Epithelial cell of prostate (primary cell): ENCODE measurements at regions not wholly inside any gene's neighbourhood (a gene's known extent, or its start where the extent isn't known, plus 50 kb on each side); places are given as distances from the start of the nearest gene placed in this dataset.
"Not testable (repeated sequence)": the region's sequence is repeated elsewhere in the genome, so short reads cannot be mapped to it uniquely, and the experiment has no call there.

Experiments
- DNase-seq: peaks from one replicate; pipeline ENCODE4 v3.0.0-alpha.2; 2011; ENCODE audit warnings: low read depth, low spot score
- H3K27ac ChIP-seq: fragments of 450-650 bp; 2 replicates; pipeline ENCODE4 v1.5.1; 2017; ENCODE audit warnings: mild to moderate bottlenecking

DNA sequence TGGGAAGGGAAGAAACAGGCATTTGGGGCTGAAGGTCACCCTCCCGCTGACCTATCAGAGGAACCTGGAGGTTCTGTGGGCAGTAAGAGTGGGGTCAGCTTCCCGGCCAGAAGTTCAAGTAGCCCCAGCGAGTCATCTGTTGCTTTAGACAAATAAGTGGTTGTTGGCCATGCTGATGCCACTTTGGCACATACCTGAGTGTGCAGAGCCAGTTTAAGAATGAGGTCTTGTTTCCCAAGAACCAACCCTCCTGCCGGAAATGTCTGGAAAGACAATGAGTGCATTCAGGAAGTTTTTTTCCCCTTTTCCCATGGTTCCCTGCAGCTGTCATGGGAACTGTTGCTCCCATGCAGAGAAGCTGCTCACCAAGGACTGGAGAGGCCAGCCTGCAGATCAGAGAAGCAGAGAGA is 166.7 kb downstream of the ZNF621 start:
- no peak for DNase-seq
- no peak overlapping the region for H3K27ac ChIP-seq

DNA sequence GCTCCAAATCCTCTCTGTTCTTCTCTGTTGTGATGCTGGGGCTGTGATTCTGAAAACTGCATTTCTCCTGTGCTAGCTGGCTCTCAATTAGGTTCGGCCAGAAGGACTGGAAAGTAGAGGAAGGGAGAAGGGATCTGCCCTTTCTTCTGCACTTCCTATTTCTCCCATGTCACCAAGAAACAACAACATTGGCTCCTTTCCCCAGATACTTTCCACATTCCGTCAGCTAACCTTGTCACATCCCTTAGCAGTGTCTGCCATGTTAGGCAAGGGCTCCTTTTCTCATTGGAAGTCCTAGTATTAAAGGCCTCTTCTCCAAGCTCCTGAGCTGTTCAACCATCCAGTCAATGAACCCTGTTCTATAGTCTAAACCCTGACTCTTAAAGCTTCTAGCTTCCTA is 171.1 kb downstream of the ZNF621 start:
- no peak for DNase-seq
- H3K27ac ChIP-seq = no peak overlapping the region

DNA sequence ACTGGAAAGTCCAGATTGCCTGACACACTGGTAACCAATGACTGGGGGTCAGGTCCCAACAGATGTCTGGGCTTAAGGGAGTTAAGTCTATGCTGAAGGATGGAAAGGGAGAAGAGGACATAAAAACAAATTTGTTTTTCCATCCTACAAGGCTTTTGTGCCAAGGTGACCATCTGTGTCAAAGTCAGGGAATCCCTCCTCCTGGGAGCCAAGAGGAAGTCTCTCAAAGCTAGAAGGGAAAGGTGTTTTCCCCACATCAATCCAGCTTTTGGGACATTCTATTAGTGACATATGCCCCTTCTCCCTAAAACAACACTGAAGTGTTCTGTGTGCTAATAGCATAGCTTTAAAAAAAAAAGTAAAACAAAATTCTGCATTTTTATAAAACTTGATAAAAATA is 173.9 kb downstream of the ZNF621 start:
- DNase-seq = not testable (repeated sequence)

DNA sequence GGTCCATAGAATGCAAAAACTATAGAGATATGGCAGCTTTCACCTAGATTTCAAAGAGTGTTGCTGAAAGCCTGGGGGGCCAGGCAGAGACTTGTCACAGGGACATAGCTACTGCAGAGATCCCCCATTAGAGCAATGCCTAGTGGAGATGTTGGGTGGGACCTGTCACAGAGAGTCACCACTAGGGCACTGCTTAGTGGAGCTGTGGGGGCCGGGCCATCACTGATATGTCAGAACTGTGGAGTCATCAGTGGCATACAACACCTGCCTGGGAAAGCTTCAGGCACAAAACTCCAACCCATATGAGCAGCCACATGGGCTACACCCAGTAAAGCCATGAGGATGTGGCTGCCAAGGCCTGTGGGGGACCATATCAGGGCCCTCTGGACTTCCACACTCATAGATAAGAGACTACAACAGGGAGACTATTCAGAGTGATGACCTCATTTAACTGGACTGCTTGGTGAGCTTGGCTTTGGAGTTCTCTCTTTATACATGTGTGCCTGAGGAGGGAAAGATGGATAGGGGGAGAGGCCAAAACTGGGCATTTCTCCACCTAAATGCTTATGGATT is 176.3 kb downstream of the ZNF621 start:
- DNase-seq = no peak
- no peak overlapping the region for H3K27ac ChIP-seq

More for the DNA sequence above, 173.9 kb downstream of the ZNF621 start:
- not testable (repeated sequence) for H3K27ac ChIP-seq

DNA sequence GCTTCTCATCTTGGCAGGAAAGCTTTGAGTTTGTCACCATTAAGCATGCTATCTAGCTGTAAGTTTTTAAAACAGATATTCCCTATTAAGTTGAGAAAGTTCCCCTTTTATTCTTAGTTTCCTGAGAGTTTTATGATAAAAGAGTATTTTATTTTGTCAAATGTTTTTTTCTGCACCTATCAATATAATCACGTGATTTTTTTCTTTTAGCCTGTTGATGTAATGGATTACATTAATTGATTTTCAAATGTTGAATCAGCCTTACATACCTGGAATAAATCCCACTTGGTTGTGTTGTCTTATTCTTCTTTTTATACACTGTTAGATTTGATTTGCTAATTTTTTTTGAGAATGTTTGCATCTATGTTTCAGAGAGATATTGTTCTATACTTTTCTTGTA is 179.5 kb downstream of the ZNF621 start:
- DNase-seq = no peak
- H3K27ac ChIP-seq = no peak overlapping the region

DNA sequence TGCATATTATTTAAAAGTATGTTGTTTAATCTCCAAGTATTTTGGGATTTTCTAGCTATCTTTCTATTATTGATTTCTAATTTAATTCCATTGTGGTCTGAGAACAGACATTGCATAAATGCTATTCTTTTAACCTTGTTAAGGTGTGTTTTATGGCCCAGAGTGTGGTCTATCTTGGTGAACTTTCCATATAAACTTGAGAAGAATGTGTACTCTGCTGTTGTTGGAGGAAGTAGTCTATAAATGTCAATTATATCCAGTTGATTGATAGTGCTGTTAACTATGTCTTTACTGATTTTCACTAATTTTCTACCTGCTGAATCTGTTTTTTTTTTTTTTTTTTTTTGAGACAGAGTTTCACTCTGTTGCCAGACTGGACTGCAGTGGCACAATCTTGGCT is 180.9 kb downstream of the ZNF621 start:
- no peak overlapping the region for H3K27ac ChIP-seq
- no peak for DNase-seq

DNA sequence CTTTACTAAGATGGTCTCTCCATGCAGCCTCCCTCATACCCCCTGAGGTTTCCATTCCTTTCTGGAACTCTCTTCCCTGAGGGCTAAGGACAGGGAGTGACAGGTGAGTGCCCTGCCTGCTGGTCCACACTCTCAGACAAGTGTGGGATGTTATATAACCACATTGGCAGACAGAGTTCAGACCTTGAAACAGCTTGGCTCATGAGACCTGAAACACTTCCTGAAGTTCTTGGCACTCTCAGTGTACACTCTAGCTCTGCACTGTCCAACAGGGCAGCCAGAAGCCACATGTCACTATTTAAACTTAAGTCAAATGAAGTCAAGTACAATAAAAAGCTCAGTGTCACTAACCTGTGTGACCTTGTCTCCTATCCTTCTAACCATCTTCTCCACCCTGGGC is 188.5 kb downstream of the ZNF621 start:
- no peak for DNase-seq
- H3K27ac ChIP-seq = no peak overlapping the region

DNA sequence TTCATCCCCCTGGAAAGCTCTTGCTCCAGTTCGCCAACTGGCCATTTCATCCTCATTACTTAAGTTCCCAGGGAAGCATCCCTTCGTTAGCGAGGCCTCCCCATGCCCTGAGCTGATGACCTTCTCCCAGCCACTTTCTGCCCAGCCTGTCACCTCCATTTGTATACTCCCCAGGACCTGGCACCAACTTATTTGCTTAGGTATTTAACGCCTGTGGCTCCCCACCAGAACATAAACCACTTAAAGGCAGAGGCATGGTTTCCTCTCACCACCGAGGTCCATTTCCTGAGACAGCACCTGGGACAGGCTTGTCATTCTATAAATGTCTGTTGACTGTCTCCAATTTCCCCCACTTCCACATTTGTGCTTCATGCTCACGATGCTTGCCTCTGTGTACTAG is 189.0 kb downstream of the ZNF621 start:
- no peak for DNase-seq
- no peak overlapping the region for H3K27ac ChIP-seq

DNA sequence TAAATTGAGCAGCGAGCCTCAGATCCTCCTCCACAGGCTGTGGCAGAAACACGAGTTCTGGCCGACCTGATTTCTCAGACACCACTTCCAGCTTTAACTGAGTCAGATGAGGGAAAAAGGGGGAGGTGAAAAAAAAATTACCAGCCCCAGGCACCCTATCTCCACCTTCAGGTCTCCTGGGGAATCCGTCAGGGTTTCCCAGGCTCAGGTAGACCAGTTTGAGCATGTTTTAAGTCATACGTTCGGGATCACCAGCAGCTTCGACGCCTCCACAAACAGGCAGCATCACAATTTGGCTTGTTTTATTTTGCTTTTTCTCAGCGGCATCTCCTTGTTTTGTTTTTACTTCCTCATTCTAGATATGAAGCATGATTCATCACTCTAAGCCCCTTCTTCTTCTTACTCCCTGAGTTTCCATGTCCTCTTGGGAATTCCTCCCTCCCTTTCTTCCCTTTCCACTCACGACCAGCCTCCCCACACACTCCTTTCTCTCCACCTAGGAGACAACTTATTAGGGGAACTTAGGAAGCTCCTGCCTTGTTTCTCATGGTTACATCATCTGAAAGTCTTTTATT is 190.1 kb downstream of the ZNF621 start:
- peak; percentile 20 for DNase-seq
- no peak overlapping the region for H3K27ac ChIP-seq

DNA sequence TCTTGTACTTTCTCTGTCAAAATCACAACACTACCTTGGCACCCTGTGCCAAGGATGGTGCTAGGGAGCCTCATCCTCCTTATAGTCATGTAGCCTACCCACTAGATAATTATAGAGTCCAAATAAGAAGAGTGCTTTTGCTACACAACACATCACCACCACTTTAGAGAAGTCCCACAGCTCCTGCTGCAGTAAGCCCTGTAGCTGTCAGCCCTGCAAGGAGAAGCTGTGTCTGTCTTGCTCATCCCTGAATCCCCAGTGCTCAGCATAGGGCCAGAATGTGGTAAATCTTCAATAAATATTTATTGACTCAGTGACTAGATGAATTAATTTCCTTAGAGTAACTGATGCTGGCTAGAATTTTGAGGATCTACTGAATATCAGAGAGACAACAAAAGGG is 190.8 kb downstream of the ZNF621 start:
- H3K27ac ChIP-seq = no peak overlapping the region
- DNase-seq = no peak

DNA sequence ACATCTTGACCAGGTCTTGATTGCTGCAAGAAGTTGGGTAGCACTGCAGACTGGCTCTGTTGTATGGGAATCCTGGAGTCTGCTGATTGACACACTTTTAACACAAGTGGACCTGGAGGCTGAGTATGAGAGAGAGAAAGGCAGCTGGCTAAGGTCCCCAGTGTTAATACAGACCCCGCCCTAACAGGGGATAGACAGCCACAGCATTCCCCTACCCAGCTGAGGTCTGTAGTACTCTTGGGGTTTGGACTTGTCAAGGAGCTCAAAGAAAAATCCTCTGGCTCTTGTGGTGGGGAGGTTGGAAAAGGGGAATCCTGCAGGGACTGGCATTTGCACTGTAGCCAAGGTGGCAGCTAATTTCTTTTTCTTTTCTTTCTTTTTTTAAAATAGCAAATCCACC is 192.7 kb downstream of the ZNF621 start:
- no peak for DNase-seq
- peak overlapping the region; percentile 21 for H3K27ac ChIP-seq

DNA sequence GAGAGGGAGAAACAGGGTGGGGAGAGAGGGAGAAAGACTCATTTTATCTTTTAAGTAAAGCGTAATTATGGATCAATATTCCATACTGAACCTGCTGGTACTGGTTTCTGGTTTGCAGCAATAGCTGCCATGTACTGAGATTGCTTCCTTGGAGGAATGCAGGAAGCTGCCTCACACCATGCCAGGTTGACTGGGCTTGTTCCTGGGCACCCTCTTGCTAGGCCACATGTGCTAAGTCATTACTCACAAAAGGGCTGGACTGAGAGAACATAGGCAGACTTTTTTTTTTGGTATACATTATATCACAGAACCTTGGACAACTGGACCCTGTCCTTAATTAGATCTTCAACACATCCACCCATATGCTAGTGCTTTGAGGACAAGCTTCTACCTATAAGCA is 193.4 kb downstream of the ZNF621 start:
- peak; percentile 41 for DNase-seq
- H3K27ac ChIP-seq = peak overlapping the region; percentile 21

DNA sequence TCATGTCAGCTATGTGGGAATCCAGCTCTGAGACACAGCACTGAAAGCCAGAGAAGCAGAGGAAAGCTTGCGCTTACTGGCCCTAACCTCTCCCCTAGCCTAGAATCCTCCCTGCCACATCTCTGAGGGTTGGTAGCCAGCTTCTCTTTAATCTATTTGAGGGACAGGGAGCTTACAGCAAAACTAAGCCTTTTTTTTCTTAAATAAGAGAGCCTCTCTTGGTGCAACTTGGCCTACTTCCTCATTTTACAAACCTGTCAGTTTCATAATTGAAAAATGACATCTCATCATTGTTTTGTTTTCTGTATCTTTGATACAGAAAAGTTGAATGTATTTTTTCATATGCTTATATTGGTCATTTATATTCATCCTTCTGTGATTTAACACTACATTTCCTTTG is 193.9 kb downstream of the ZNF621 start:
- DNase-seq = no peak
- peak overlapping the region; percentile 21 for H3K27ac ChIP-seq

DNA sequence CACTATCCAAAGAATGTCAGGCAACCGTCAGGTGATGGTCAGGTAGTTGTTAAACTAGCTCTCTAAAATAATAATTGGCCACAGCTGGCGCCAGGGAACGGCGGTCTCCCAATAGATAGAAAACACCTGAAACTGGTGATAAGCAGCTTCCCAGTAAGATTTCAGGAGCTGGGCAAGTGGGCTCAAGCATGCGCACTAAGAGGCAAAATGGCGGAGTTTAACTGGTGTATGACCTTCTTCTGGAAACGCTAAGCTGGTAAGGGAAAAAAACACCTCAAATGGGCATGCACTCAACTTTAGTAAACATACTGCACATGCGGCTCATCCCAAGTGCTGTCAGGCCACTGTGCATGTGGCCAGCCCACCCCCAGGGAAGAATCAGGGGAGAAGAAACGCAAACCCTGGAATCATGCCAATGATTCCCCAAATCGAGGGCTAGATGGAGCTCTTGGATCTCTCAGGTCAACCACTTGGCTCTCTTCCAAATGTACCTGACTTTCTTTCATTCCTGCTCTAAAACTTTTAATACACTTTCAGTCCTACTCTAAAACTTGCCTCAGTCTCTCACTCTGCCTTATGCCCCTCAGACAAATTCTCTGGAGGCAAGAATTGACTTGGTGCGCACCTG is 195.0 kb downstream of the ZNF621 start:
- DNase-seq = peak; percentile 12
- H3K27ac ChIP-seq = no peak overlapping the region

DNA sequence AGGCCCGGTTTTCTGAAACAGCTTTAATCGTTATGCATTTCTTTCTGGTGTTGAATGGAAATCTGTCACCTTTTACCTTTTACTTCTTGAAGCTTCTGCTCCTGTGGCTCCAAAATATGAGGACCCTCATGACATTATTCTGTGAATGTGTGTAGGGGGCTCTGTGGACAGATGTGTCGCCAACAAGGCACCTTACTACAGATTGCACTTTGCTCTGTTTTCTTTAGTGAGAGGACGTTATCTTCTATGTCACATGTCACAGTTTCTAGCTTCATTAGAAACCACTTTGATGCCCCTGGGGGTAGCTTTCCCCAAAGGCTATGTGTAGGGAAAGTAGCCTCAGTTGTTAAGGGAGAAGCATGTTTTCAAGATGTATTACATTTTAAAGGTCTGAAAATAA is 195.6 kb downstream of the ZNF621 start:
- no peak overlapping the region for H3K27ac ChIP-seq
- DNase-seq = no peak

DNA sequence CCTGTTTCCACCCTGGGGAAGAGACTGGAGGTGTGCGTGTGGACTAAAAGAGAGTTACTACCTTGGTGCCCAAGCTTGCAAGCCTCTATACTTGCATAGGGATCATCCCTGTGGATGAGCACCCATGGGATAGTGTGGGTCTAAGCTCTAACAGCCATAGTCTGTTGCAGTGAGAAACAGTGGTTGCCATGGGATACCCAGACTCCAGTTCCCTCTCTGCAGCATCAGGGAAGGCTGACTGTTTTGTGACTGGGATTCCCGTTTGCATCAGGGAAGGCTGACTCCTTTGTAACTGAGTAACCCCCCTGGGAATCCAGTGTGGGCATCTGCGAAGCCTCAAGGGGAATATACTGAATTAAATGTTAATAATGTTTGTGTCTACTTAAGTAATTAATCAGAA is 196.1 kb downstream of the ZNF621 start:
- no peak for DNase-seq
- no peak overlapping the region for H3K27ac ChIP-seq

DNA sequence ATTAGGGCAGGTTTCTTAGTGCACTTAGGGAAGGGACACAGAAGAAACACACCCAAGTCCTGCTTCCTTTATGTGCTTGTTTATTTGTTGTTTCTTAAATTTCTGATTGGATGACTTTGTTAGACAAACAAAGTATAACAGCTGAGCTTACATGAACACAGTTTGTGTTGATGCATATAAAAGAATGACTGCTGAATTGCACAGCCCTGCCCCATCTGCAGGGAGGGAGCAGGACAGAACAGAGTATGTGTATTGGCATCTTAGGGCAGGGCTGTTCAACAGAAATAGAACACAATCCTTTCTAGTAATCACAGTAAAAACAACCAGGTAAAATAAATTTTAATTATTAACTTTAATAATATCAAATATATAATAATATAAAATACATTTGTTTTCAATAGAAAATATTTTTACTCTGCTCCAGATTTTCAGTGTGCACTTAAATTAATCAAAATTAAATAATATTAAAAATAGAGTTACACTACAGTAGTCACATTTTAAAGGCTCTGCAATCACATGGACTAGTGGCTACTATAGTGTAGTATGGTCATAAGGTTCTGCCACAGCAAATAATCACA is 198.4 kb downstream of the ZNF621 start:
- no peak for DNase-seq
- H3K27ac ChIP-seq = no peak overlapping the region

DNA sequence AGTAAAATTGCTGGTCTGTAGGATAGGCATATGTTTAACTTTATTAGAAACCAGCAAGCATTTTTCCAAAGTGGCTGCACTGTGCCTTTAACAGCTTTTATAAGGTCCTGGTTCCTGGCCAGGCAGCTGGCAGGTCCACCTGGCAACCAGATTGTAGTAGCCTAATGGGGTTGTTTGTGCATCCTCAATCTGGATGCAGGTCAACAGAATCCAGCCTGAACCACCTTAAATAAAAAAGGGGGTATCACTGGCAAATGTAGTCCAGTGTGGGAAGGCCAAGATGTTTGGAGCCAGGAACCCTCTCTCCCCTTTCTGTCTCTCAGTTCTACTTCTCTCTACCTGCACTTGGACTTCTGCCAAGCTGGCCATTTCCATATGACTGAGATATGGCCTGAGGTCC is 200.3 kb downstream of the ZNF621 start:
- no peak for DNase-seq
- H3K27ac ChIP-seq = no peak overlapping the region

DNA sequence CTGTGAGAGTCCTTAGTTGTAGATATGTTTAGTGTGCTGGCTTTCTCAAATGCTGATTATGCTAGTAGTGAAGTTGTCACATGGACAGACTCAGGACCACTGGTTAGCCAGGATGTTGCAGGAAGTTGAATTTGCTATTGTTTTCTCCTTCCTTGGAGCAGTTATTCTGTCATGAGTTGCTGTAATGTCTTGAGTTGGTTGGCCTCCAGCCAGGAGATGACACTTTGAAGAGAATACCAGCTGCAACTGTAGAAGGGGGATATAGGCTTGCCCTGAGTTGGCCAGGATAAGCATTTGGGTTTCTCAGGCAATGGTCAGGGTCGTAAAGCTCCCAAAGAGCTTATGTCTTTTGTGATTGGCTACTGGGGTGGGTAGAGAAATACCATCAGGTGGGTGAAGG is 206.7 kb downstream of the ZNF621 start:
- DNase-seq = no peak

DNA sequence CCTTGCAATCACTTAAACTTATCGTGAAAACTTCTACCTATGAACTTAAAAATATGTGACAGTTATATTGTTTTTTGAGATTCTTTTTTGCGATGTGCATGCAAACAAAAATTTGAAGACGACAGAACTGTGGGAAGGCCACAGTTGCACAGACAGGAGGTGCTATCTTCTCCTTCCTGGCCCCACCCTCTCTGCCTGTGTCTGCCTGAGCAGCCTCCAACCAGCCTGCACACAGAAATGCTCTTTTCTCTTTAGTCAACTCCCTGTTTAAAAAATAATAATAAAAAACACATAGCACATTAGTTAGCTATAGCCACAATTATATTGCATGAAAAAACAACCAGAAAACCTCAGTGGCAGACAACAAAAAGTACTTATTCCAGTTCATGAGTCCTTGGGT is 212.2 kb downstream of the ZNF621 start:
- H3K27ac ChIP-seq = no peak overlapping the region
- DNase-seq = no peak

More for the DNA sequence above, 206.7 kb downstream of the ZNF621 start:
- H3K27ac ChIP-seq = no peak overlapping the region

DNA sequence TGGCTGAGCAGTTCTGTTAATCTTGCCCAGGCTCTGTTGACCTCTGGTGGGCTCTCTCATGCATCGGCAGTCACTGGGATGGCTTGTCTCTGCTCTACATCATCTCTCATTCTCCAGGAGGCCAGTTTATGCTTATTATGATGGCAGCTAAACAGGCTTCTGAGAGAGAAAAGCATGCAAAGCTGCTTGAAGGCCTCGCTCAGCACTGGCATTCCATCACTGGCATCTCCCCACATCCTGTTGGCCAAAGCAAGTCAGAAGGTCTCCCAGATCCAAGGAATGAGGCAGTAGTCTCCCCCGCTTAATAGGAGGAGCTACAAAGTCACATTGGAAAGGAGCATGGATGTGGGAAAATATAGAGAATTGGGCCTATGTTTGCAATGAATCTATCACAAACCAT is 212.6 kb downstream of the ZNF621 start:
- DNase-seq = no peak

DNA sequence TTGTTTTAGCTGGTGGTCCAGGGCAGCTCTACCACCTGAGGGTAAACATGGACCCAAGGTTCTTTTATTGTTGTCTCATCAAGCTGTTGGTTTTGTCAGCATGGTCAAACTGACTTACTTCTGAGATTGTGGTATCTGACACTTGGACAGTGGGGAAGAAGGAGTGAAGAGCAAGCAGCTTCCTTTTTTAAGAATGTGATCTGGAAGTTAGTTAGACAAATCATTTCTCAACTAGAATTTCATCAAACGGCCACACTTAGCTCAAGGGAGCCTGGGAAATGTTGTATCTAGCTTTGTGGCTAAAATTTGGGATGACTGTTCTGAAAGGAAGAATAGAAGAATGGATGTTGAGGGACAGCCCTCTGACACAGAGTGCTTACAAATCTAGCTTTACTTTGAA is 215.2 kb downstream of the ZNF621 start:
- H3K27ac ChIP-seq = no peak overlapping the region
- no peak for DNase-seq

More for the DNA sequence above, 212.6 kb downstream of the ZNF621 start:
- no peak overlapping the region for H3K27ac ChIP-seq
